ENCODE measurements at regions not wholly inside any gene's neighbourhood (a gene's known extent, or its start where the extent isn't known, plus 50 kb on each side); places are given as distances from the start of the nearest gene placed in this dataset.

DNA sequence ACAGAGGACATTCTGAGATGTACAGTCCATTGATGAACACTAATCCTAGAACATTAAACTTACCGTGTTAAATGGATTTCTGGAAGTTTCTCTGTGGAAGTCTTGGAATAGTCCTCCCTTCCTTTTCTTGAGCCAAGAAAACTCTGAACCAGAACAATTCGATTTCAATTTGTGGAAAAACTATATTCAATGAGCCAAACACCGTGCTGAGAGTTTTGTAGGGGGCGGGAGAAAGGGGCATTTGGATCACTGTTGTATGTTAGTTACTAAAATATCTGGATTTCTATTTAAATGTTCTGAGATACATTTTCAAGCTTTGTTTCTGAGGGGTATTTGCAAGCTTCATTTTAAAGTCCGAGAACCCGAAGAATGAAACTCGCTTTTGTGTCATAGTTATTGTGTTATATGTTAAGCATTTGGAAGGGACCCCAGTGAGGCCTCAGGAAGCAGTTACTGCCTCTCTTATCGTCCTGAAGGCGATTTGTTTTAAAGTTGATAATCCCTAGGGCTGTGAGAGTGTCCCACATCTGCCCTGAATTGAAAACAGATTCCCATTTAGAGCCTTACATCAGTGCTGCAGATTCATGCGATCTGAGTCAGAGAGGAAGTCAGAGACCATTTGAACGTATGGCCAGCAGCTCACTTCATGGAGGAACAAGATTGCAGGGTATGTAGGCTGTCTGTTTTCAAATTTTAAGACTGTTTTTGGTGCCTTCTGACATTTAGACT is 70.8 kb upstream of the SASH1 start:
- DNase-seq, result no peak

GRCh38 chr6:148272597-148272996 is 70.0 kb upstream of the SASH1 start:
- no peak for DNase-seq

DNA sequence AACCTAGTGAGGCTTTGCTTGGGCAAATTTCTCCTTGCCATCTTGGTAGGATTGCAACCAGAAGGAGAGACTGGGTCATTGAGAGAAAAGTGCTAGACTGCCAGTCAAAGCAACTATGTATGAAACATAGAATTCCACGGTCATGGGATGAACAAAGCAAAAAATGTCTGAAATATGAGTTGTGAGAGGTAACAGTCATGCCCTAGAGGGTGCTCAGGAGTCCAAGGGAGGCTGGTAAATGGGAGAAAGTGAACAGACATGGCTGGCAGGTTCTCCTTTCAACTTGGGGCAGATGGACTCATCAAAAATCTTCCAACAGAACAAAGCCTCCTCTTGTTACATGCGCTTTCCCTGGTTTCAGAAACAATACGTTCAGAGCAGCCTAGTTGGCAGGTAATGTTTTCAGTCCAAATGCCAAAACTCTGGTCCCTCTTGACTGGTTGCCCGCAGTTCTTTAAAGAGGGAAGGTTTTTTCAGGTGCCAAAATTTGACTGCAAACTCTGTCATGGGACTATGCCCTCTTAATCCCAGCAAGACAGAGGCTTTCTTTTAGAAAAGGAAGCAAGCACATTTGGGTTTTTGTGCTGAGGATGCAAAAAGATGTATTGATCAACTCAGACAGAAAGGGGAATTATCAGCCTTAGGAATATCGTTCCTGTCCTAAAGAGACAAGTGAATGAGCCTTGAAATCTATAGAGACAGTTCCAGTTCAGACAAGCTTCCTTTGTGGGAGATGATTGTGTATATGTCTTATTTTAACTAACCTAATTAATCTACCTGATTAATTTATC is 68.5 kb upstream of the SASH1 start:
- no peak for DNase-seq

- DNase-seq, result no peak
Observed at GRCh38 chr6:148274809-148275208, 67.8 kb upstream of the SASH1 start.

GRCh38 chr6:148285205-148285604 is 57.4 kb upstream of the SASH1 start:
- no peak for DNase-seq

DNA sequence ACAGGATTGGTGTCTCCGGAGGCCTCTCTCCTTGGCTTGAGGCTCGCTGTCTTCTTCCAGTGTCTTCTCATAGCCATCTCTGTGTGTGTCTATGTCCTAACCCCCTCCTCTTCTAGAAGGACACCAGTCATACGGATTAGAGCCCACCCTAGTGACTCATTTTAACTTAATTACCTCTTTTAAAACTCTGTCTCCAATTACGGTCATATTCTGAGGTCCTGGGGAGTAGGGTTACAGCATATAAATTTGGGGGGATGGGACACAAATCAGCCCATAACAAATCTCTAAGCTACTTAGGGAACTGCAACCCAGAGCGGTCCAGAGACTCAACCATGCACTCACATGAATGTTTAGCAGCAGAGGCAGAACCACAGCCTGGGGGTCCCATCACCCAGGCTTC is 56.1 kb upstream of the SASH1 start:
- no peak for DNase-seq

GRCh38 chr6:148287623-148288333 is 54.9 kb upstream of the SASH1 start:
- no peak for DNase-seq

GRCh38 chr6:148288541-148288940 is 54.1 kb upstream of the SASH1 start:
- no peak for DNase-seq

DNA sequence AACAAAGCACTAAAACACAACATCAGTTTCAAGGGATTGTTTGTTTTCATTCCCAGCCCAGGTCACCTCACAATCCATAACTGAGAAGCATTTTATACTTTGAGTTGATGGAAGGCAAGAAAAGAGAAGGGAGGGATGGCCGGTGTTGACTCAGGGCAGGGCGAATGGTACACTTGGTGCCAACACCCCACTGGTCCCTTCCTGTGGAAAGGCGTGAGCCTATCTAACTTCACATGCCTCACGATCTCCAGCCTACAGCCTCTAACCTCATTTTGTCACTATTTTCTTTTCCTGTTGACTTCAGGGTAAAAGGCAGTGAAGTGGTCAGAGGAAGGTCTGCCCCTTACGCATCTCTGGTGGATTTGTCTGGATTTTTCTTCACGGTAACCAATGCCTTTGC is 53.5 kb upstream of the SASH1 start:
- DNase-seq, result no peak

DNA sequence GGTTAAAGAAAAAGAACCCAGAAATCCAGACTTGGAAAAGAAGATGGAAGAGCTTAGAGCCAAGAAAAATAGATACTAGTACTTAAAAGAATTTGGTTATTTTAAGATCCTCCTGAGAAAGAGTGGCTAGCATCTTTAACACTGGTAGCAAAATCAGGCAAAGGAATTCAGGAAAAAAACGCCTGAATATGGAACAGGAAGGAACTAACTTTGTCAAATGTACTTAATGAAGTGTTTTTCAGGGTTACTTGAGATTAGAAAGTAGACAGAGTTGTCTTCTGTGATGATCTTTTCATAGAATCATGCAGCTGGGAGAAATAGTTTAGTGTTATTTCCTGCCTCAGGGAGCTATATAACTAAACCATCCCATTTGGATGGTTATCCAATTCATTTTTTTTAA is 50.8 kb upstream of the SASH1 start:
- DNase-seq, result no peak
